ENCODE measurements at regions not wholly inside any gene's neighbourhood (a gene's known extent, or its start where the extent isn't known, plus 50 kb on each side); places are given as distances from the start of the nearest gene placed in this dataset.

- Histone ChIP-seq H3K79me2 (ENCODE audit: insufficient read depth) (no peaks in the 10 kb centered on the region), H3K4me1 (ENCODE audit: control insufficient read depth in 1 of 2, insufficient read depth in 2 of 2, low read depth in 1 of 2, low read length in 1 of 2) (peaks cover 2 to 9% of the 10 kb centered on the region in 2 experiments; a peak in 2 of 4 replicates), H3K4me3 (ENCODE audit: low read depth in 2 of 2, low read length in 1 of 2) (no peak overlapping the region), H3K9ac (no peak overlapping the region), H3K4me2 (no peak overlapping the region), H4K20me1 (ENCODE audit: insufficient read depth) (no peaks in the 10 kb centered on the region), H3F3A (replicated peaks; ENCODE audit: insufficient read depth) (no peaks in the 10 kb centered on the region), H3K9me3 (peaks cover 17% of the 10 kb centered on the region; the same call in 1 of the 2 replicates), H3K27me3 (ENCODE audit: insufficient read depth) (no peaks in the 10 kb centered on the region), H3K9me2 (no peaks in the 10 kb centered on the region), H2AFZ (ENCODE audit: low read depth) (no peak overlapping the region), H3K36me3 (replicated peaks in 1 of 2; ENCODE audit: control insufficient read depth in 1 of 2, insufficient read depth in 2 of 2, low read length in 1 of 2) (no peaks in the 10 kb centered on the region), H3K27ac (ENCODE audit: low read depth in 2 of 2, low read length in 1 of 2) (no peak overlapping the region)
- ChIA-PET CTCF (no interaction called here), POLR2A (no interaction called here)
- no peak for DNase-seq
- TF ChIP-seq TCF12 (IDR thresholded peaks at IDR 0.05) (peak; percentile 42; the same call in 1 of the 2 replicates), USF1 (IDR thresholded peaks at IDR 0.05; ENCODE audit: borderline replicate concordance, low read depth) (peak; percentile 9; the same call in 1 of the 2 replicates), TEAD4 (IDR thresholded peaks at IDR 0.05; ENCODE audit: borderline replicate concordance, insufficient read depth) (no peak)
- WGBS (ENCODE audit: low lambda C conversion rate) = 14% methylated on average over 1 of the region's 1 CpG
These were observed 113.7 kb upstream of the MDM1 start for GRCh38 chr12:68445824-68446223.

- Histone ChIP-seq H3K9me3 (peaks cover 17% of the 10 kb centered on the region; the same call in 1 of the 2 replicates), H3K4me2 (no peak overlapping the region), H3K27ac (ENCODE audit: low read depth in 2 of 2, low read length in 1 of 2) (no peak overlapping the region), H3F3A (replicated peaks; ENCODE audit: insufficient read depth) (no peaks in the 10 kb centered on the region), H3K9ac (no peak overlapping the region), H3K27me3 (ENCODE audit: insufficient read depth) (no peaks in the 10 kb centered on the region), H3K79me2 (ENCODE audit: insufficient read depth) (no peaks in the 10 kb centered on the region), H3K4me3 (ENCODE audit: low read depth in 2 of 2, low read length in 1 of 2) (no peak overlapping the region), H2AFZ (ENCODE audit: low read depth) (no peak overlapping the region), H3K4me1 (ENCODE audit: control insufficient read depth in 1 of 2, insufficient read depth in 2 of 2, low read depth in 1 of 2, low read length in 1 of 2) (peaks cover 4 to 9% of the 10 kb centered on the region in 2 experiments; a peak in 2 of 4 replicates), H3K9me2 (no peaks in the 10 kb centered on the region), H3K36me3 (replicated peaks in 1 of 2; ENCODE audit: control insufficient read depth in 1 of 2, insufficient read depth in 2 of 2, low read length in 1 of 2) (no peaks in the 10 kb centered on the region), H4K20me1 (ENCODE audit: insufficient read depth) (no peaks in the 10 kb centered on the region)
- WGBS (ENCODE audit: low lambda C conversion rate) = 79% methylated on average over 1 of the region's 1 CpG
- ChIA-PET POLR2A (no interaction called here), CTCF (no interaction called here)
- no peak for DNase-seq
- TF ChIP-seq EP300 (IDR thresholded peaks at IDR 0.05; ENCODE audit: borderline replicate concordance in 1 of 2, low read depth in 1 of 2, low read length in 1 of 2) = no peak
- no peak for TF ChIP-seq USF2 (IDR thresholded peaks at IDR 0.05; ENCODE audit: borderline replicate concordance, low read depth, low read length)
- no peak for TF ChIP-seq MXI1 (IDR thresholded peaks at IDR 0.05; ENCODE audit: low read depth, low read length)
- no peak for TF ChIP-seq PBX3 (IDR thresholded peaks at IDR 0.05)
- no peak for TF ChIP-seq USF1 (IDR thresholded peaks at IDR 0.05; ENCODE audit: borderline replicate concordance, low read depth)
- TF ChIP-seq RFX5 (IDR thresholded peaks at IDR 0.05; ENCODE audit: low read length) = no peak
- no peak for TF ChIP-seq FOXJ3 (CRISPR knock-in tag; IDR thresholded peaks at IDR 0.05)
- no peak for TF ChIP-seq EZH2phosphoT487 (IDR thresholded peaks at IDR 0.05; ENCODE audit: borderline replicate concordance, low read depth)
- no peak for TF ChIP-seq RXRA (IDR thresholded peaks at IDR 0.05; ENCODE audit: borderline replicate concordance, low read depth)
- TF ChIP-seq REST (IDR thresholded peaks at IDR 0.05; ENCODE audit: low read depth, low read length) = no peak
- TF ChIP-seq RAD21 (IDR thresholded peaks at IDR 0.05; ENCODE audit: low read length) = no peak
- no peak for TF ChIP-seq FOXM1 (IDR thresholded peaks at IDR 0.05; ENCODE audit: low read depth)
- TF ChIP-seq TCF12 (IDR thresholded peaks at IDR 0.05) = no peak
- TF ChIP-seq SMC3 (IDR thresholded peaks at IDR 0.05; ENCODE audit: low read depth, low read length) = no peak
- no peak for TF ChIP-seq GATA2 (CRISPR knock-in tag; IDR thresholded peaks at IDR 0.05)
- no peak for TF ChIP-seq CTCF (IDR thresholded peaks at IDR 0.05)
- no peak for TF ChIP-seq CHD2 (IDR thresholded peaks at IDR 0.05; ENCODE audit: low read length, partially characterized antibody)
- TF ChIP-seq RCOR1 (IDR thresholded peaks at IDR 0.05; ENCODE audit: low read length) = no peak
These were observed 114.2 kb upstream of the MDM1 start for GRCh38 chr12:68446384-68446783.
